HL-60 (cell line): ENCODE measurements at regions not wholly inside any gene's neighbourhood (a gene's known extent, or its start where the extent isn't known, plus 50 kb on each side); places are given as distances from the start of the nearest gene placed in this dataset.

ENCODE experiments used
- DNase-seq, 2 experiments: peaks; one replicate each; pipeline ENCODE4 v3.0.0-alpha.2; 2010 to 2020; ENCODE audit warnings: low read depth in 1 of 2, low spot score in 1 of 2
- H3K27ac ChIP-seq: fragments of 250-450 bp; sonication (Bioruptor Pico); replicated peaks from 2 replicates; pipeline ENCODE4 v1.5.1; 2020; ENCODE audit warnings: mild to moderate bottlenecking, moderate library complexity
- H3K27me3 ChIP-seq: fragments of 250-450 bp; sonication (Bioruptor Pico); 2 replicates; pipeline ENCODE4 v1.5.1; 2021; ENCODE audit warnings: mild to moderate bottlenecking, moderate library complexity; ENCODE audit not compliant: insufficient read depth, poor library complexity, severe bottlenecking
- H3K4me3 ChIP-seq: replicated peaks from 2 replicates; pipeline ENCODE4 v1.5.1; 2011; ENCODE audit warnings: mild to moderate bottlenecking, control low read depth, low read length; ENCODE audit not compliant: insufficient read depth
- CTCF ChIP-seq: IDR thresholded peaks from one replicate; pipeline ENCODE4 v1.5.1; 2011; ENCODE audit warnings: low read length, control low read depth, inconsistent platforms; ENCODE audit not compliant: insufficient read depth
- GABPA ChIP-seq: IDR thresholded peaks from 2 replicates; pipeline ENCODE4 v1.6.1; 2012; ENCODE audit warnings: low read depth
- POLR2AphosphoS5 ChIP-seq: IDR thresholded peaks from 2 replicates; pipeline ENCODE4 v1.6.1; 2012; ENCODE audit warnings: low read depth
- REST ChIP-seq: IDR thresholded peaks from 2 replicates; pipeline ENCODE4 v1.6.1; 2012; ENCODE audit warnings: low read depth; ENCODE audit not compliant: insufficient replicate concordance
- SPI1 ChIP-seq: IDR thresholded peaks from 2 replicates; pipeline ENCODE4 v1.6.1; 2012; ENCODE audit warnings: low read depth, mild to moderate bottlenecking, borderline replicate concordance

GRCh38 chr12:115638733-115639647 lies 638.5 kb downstream of the MED13L start:
- Histone ChIP-seq H3K4me3 (no peak overlapping the region), H3K27me3 (peaks cover 4% of the 10 kb centered on the region), H3K27ac (no peak overlapping the region)
- TF ChIP-seq REST (no peak), POLR2AphosphoS5 (no peak), CTCF (no peak), SPI1 (no peak), GABPA (no peak)
- no peak for DNase-seq

GRCh38 chr12:115636546-115636945 lies 640.9 kb downstream of the MED13L start:
- Histone ChIP-seq H3K4me3 (no peak overlapping the region), H3K27me3 (peaks cover 2% of the 10 kb centered on the region), H3K27ac (no peak overlapping the region)
- no peak for TF ChIP-seq GABPA
- TF ChIP-seq CTCF, result no peak
- DNase-seq, result no peak

- no peaks in the 10 kb centered on the region for H3K27me3 ChIP-seq
- no peak overlapping the region for H3K27ac ChIP-seq
- no peak overlapping the region for H3K4me3 ChIP-seq
- DNase-seq, result no peak
- TF ChIP-seq SPI1 (no peak), GABPA (no peak), REST (no peak), POLR2AphosphoS5 (no peak), CTCF (no peak)
These were observed 645.2 kb downstream of the MED13L start for GRCh38 chr12:115632308-115632707.

- Histone ChIP-seq H3K27me3 (no peaks in the 10 kb centered on the region), H3K27ac (no peak overlapping the region), H3K4me3 (no peak overlapping the region)
- DNase-seq, result no peak
- no peak for TF ChIP-seq GABPA
These were observed 647.4 kb downstream of the MED13L start for GRCh38 chr12:115630136-115630535.
